ENCODE measurements at regions not wholly inside any gene's neighbourhood (a gene's known extent, or its start where the extent isn't known, plus 50 kb on each side); places are given as distances from the start of the nearest gene placed in this dataset.

GRCh38 chr9:107214915-107215314, 68.2 kb upstream of the RAD23B start:
- no peak for TF ChIP-seq CTCF (IDR thresholded peaks at IDR 0.05; ENCODE audit: extremely low read depth, missing control alignments)
- DNase-seq (ENCODE audit: low spot score) = no peak

DNA sequence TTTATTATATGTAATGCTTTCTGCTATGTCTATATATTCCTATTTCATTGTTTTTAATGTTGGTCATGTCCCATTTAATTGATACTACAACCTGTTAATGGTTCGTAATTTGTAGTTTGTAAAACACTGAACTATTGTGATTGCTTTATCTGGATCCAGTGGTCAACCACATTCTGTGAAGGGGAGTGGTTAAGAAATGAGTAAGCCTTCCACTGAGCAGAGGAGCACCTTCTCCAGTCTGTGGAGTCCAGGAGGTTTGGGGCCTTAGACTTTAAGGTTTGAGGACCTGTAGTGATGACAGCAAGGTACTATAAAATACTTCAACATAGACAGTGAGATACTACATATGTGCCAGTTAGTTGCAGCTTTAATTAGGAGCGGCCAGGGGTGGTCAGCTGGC, 67.7 kb upstream of the RAD23B start:
- peak; percentile 10 for DNase-seq (ENCODE audit: low spot score)
- no peak for TF ChIP-seq CTCF (IDR thresholded peaks at IDR 0.05; ENCODE audit: extremely low read depth, missing control alignments)

DNA sequence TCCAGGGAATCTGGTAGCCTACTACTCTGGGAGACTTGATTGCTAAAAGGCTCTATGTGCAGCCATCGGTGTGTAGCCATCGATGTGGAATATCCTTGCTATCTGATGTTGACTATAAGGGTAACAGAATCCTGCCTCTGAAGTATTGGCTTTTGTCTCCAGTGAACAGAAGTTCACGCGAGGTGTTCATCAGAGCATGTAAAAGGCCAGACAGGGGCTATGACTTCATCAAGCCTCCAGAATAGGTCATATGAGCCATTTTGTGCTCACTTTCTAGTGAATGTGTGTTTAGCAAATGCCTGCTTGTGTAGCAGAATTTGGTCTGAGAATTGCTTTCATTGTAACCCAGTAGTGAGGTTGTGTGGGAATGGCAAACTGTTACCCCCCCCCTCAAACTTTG, 66.8 kb upstream of the RAD23B start:
- DNase-seq (ENCODE audit: low spot score) = no peak
- no peak for TF ChIP-seq CTCF (IDR thresholded peaks at IDR 0.05; ENCODE audit: extremely low read depth, missing control alignments)

DNA sequence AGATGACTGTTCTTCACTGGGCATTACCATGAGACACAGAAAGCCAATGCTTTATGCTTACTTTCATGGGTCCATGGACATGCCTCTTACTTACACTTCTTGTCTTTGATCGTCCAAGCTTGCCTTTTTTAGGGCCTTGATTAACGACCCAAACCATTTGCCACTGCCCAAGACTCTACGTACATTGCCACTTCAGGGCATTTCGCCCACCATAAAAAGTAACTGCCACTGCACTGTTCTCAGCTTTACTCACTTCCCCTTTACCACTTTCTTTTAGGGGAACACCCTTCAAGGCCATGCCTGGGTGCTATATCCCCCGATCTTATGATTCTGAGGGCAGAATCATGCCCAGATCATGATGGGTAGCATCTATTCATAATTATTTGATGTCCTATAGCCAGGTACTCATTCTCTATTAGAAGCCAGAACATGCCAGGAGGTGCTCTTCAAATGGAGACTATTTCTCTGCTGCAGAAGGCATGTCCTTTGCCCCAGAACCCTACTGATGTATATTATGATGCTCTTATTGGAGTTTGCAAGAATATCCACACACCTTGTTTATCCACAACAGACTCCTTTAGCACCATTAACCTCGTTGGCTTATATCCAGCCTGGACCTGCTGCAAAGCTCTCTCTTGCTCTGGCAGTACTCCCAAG, 64.1 kb upstream of the RAD23B start:
- no peak for DNase-seq (ENCODE audit: low spot score)
- TF ChIP-seq CTCF (IDR thresholded peaks at IDR 0.05; ENCODE audit: extremely low read depth, missing control alignments) = no peak

DNA sequence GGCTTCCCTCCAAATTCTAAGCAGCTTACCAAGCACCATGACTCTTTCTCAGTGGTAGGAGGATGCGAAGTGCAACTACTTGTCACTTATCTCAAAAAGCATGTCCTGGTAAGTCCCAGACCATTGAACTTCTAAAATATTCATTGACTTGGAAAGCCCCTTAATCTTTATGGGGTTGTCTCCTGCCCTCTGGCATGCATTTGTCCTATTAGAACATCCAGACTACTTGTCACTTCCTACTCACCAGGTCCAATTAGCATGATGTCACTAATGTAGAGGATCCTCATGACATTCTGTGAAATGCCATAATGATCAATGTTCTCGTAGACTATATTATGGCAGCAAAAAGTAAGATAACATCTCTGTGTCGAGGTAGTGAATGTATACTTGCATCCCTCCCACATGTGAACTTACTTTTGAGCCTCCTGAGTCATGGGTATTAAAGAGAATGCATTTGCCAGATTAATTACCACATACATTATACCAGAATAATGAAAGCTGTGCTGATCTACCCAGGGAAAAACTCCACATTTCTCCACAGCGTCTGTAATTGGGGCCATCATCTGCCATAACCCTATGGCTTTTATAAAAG, 63.5 kb upstream of the RAD23B start:
- DNase-seq (ENCODE audit: low spot score) = no peak
- TF ChIP-seq CTCF (IDR thresholded peaks at IDR 0.05; ENCODE audit: extremely low read depth, missing control alignments) = no peak

DNA sequence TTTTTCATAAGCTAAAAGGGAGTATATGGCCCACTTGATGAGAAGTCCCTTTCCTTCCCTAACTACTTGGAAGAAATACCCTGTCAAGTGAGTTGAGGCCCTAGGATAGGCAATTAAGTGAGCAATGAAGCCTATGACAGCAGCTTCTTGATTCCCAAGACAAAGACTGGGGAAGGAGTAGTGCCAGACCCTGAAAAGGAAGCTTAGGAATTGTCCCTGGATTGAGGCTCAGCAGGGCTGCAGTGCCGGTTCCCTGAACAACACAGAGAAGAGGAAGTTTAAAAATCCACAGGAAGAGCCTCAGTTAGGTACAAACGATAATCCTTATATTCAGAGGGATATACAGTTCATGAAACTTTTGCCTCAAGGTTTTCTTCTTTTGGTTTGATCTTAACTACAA, 61.8 kb upstream of the RAD23B start:
- no peak for DNase-seq (ENCODE audit: low spot score)
- TF ChIP-seq CTCF (IDR thresholded peaks at IDR 0.05; ENCODE audit: extremely low read depth, missing control alignments) = no peak

GRCh38 chr9:107222020-107222522, 61.0 kb upstream of the RAD23B start:
- TF ChIP-seq CTCF (IDR thresholded peaks at IDR 0.05; ENCODE audit: extremely low read depth, missing control alignments) = no peak
- no peak for DNase-seq (ENCODE audit: low spot score)
